GM12872 (cell line): ENCODE measurements at regions not wholly inside any gene's neighbourhood (a gene's known extent, or its start where the extent isn't known, plus 50 kb on each side); places are given as distances from the start of the nearest gene placed in this dataset.

Source experiments
- CTCF ChIP-seq: IDR thresholded peaks from 3 replicates; pipeline ENCODE4 v1.5.1; 2011; ENCODE audit warnings: low read depth, mild to moderate bottlenecking, low read length, moderate library complexity; ENCODE audit not compliant: insufficient read depth

- no peak for TF ChIP-seq CTCF
Measured at GRCh38 chr1:4932311-4933030, 278.1 kb downstream of the AJAP1 start.

- TF ChIP-seq CTCF: no peak
Measured at GRCh38 chr1:4931486-4931885, 277.1 kb downstream of the AJAP1 start.

GRCh38 chr1:4928186-4928585, 273.8 kb downstream of the AJAP1 start:
- TF ChIP-seq CTCF: no peak

GRCh38 chr1:4924356-4924755, 269.9 kb downstream of the AJAP1 start:
- no peak for TF ChIP-seq CTCF

GRCh38 chr1:4916610-4917009, 262.2 kb downstream of the AJAP1 start:
- no peak for TF ChIP-seq CTCF

- no peak for TF ChIP-seq CTCF
Measured at GRCh38 chr1:4915154-4915553, 260.7 kb downstream of the AJAP1 start.

- TF ChIP-seq CTCF: no peak
Measured at GRCh38 chr1:4908486-4908885, 254.1 kb downstream of the AJAP1 start.

- TF ChIP-seq CTCF: no peak
Measured at GRCh38 chr1:4894566-4894965, 240.2 kb downstream of the AJAP1 start.
